ENCODE measurements at regions not wholly inside any gene's neighbourhood (a gene's known extent, or its start where the extent isn't known, plus 50 kb on each side); places are given as distances from the start of the nearest gene placed in this dataset.
"Not testable (repeated sequence)": the region's sequence is repeated elsewhere in the genome, so short reads cannot be mapped to it uniquely, and the experiment has no call there.

- DNase-seq, result no peak
- Histone ChIP-seq H3K27me3 (peaks cover 0 to 21% of the 10 kb centered on the region in 2 donors), H3K9me3 (no peaks in the 10 kb centered on the region), H3K27ac (no peak overlapping the region), H3K36me3 (no peaks in the 10 kb centered on the region), H3K4me3 (no peak overlapping the region), H3K4me1 (peaks cover 9 to 26% of the 10 kb centered on the region in 2 donors)
- ATAC-seq, result no peak
- no peak for TF ChIP-seq CTCF (IDR thresholded peaks at IDR 0.05)
- intact Hi-C loops (cut with DNase I), result no loop called here
Observed at GRCh38 chr10:47164800-47165128, 135.2 kb upstream of the GDF10 start.

GRCh38 chr10:47165168-47165710, 134.8 kb upstream of the GDF10 start:
- ATAC-seq, result peak; percentile 20
- Histone ChIP-seq H3K27ac (peak overlapping the region; percentile 69 to 73), H3K36me3 (no peaks in the 10 kb centered on the region), H3K9me3 (no peaks in the 10 kb centered on the region), H3K4me1 (peaks cover 9 to 26% of the 10 kb centered on the region in 2 donors), H3K4me3 (peak overlapping the region in 1 of 2 donors; percentile 4), H3K27me3 (peaks cover 0 to 21% of the 10 kb centered on the region in 2 donors)
- DNase-seq, result no peak
- no peak for TF ChIP-seq CTCF (IDR thresholded peaks at IDR 0.05)
- intact Hi-C loops (cut with DNase I), result no loop called here

- H3K36me3 ChIP-seq, result no peaks in the 10 kb centered on the region
- peaks cover 9 to 26% of the 10 kb centered on the region in 2 donors for H3K4me1 ChIP-seq
- peak; percentile 79 for ATAC-seq
- intact Hi-C loops (cut with DNase I), result no loop called here
- peak overlapping the region; percentile 69 to 73 for H3K27ac ChIP-seq
- H3K27me3 ChIP-seq, result peaks cover 0 to 21% of the 10 kb centered on the region in 2 donors
- TF ChIP-seq CTCF (IDR thresholded peaks at IDR 0.05), result no peak
- peak; percentile 79 to 93 (median 82) for DNase-seq
- H3K4me3 ChIP-seq, result peak overlapping the region in 1 of 2 donors; percentile 4
- no peaks in the 10 kb centered on the region for H3K9me3 ChIP-seq
Observed at GRCh38 chr10:47165711-47166404, 134.1 kb upstream of the GDF10 start.

GRCh38 chr10:47166405-47166777, 133.6 kb upstream of the GDF10 start:
- Histone ChIP-seq H3K36me3 (no peaks in the 10 kb centered on the region), H3K4me1 (peaks cover 9 to 26% of the 10 kb centered on the region in 2 donors), H3K27me3 (peaks cover 0 to 21% of the 10 kb centered on the region in 2 donors), H3K27ac (peak overlapping the region; percentile 69 to 73), H3K4me3 (peak overlapping the region in 1 of 2 donors; percentile 4), H3K9me3 (no peaks in the 10 kb centered on the region)
- DNase-seq (no peak), ATAC-seq (no peak)
- intact Hi-C loops (cut with DNase I), result no loop called here
- TF ChIP-seq CTCF (IDR thresholded peaks at IDR 0.05), result no peak

- H3K9me3 ChIP-seq; H3K36me3 ChIP-seq; H3K4me3 ChIP-seq; intact Hi-C loops (cut with DNase I): not testable (repeated sequence)
- Histone ChIP-seq H3K4me1 (peaks cover 9 to 26% of the 10 kb centered on the region in 2 donors), H3K27me3 (peaks cover 0 to 21% of the 10 kb centered on the region in 2 donors), H3K27ac (peak overlapping the region in 1 of 2 donors; percentile 73)
- DNase-seq, result peak in 1 of 4 donors; percentile 66
- peak; percentile 63 for ATAC-seq
Observed at GRCh38 chr10:47166808-47167581, 133.0 kb upstream of the GDF10 start.
